Hematopoietic multipotent progenitor cell treated with erythropoietin and hydrocortisone succinate and interleukin-3 and kit ligand, for 8 days (in vitro differentiated cells): ENCODE measurements at regions not wholly inside any gene's neighbourhood (a gene's known extent, or its start where the extent isn't known, plus 50 kb on each side); places are given as distances from the start of the nearest gene placed in this dataset.
"Not testable (repeated sequence)": the region's sequence is repeated elsewhere in the genome, so short reads cannot be mapped to it uniquely, and the experiment has no call there.

Experiments used
- DNase-seq: peaks from one replicate; pipeline ENCODE4 v3.0.0-alpha.2; 2015

GRCh38 chr14:25431211-25432076, 381.5 kb upstream of the STXBP6 start:
- peak; percentile 41 for DNase-seq

GRCh38 chr14:25430808-25431207, 380.9 kb upstream of the STXBP6 start:
- DNase-seq, result no peak

- no peak for DNase-seq
Observed at GRCh38 chr14:25412998-25413397, 363.1 kb upstream of the STXBP6 start.

GRCh38 chr14:25411781-25412757, 362.1 kb upstream of the STXBP6 start:
- DNase-seq, result peak; percentile 4

- DNase-seq, result peak; percentile 66
Observed at GRCh38 chr14:25406818-25407217, 356.9 kb upstream of the STXBP6 start.

- DNase-seq, result peak; percentile 55
Observed at GRCh38 chr14:25400607-25401206, 350.8 kb upstream of the STXBP6 start.

- DNase-seq, result peak; percentile 1
Observed at GRCh38 chr14:25396128-25396527, 346.2 kb upstream of the STXBP6 start.

- no peak for DNase-seq
Observed at GRCh38 chr14:25394791-25395391, 344.9 kb upstream of the STXBP6 start.

GRCh38 chr14:25394356-25394755, 344.4 kb upstream of the STXBP6 start:
- no peak for DNase-seq

- no peak for DNase-seq
Observed at GRCh38 chr14:25389948-25390347, 340.0 kb upstream of the STXBP6 start.

GRCh38 chr14:25381498-25381897, 331.6 kb upstream of the STXBP6 start:
- DNase-seq, result peak; percentile 11

- DNase-seq, result no peak
Observed at GRCh38 chr14:25375639-25376038, 325.7 kb upstream of the STXBP6 start.

- no peak for DNase-seq
Observed at GRCh38 chr14:25371068-25371467, 321.1 kb upstream of the STXBP6 start.

GRCh38 chr14:25370057-25370456, 320.1 kb upstream of the STXBP6 start:
- not testable (repeated sequence) for DNase-seq

GRCh38 chr14:25358330-25358729, 308.4 kb upstream of the STXBP6 start:
- no peak for DNase-seq

GRCh38 chr14:25351269-25351668, 301.3 kb upstream of the STXBP6 start:
- no peak for DNase-seq

GRCh38 chr14:25350802-25351201, 300.9 kb upstream of the STXBP6 start:
- DNase-seq, result no peak

GRCh38 chr14:25350021-25350420, 300.1 kb upstream of the STXBP6 start:
- DNase-seq, result no peak

- DNase-seq, result no peak
Observed at GRCh38 chr14:25349269-25349668, 299.3 kb upstream of the STXBP6 start.

- DNase-seq, result no peak
Observed at GRCh38 chr14:25340882-25341281, 290.9 kb upstream of the STXBP6 start.

- no peak for DNase-seq
Observed at GRCh38 chr14:25322784-25323183, 272.8 kb upstream of the STXBP6 start.

- not testable (repeated sequence) for DNase-seq
Observed at GRCh38 chr14:25316007-25316406, 266.1 kb upstream of the STXBP6 start.

- no peak for DNase-seq
Observed at GRCh38 chr14:25308244-25308643, 258.3 kb upstream of the STXBP6 start.
